VCaP (cell line): ENCODE measurements at regions not wholly inside any gene's neighbourhood (a gene's known extent, or its start where the extent isn't known, plus 50 kb on each side); places are given as distances from the start of the nearest gene placed in this dataset.

Experiments used
- H3K27ac ChIP-seq: fragments of 450-650 bp; 2 replicates; pipeline ENCODE4 v1.5.1; 2017
- CTCF ChIP-seq: fragments of 450-650 bp; conservative IDR thresholded peaks from 2 replicates; pipeline ENCODE4 v1.5.1; 2017; ENCODE audit warnings: mild to moderate bottlenecking, moderate library complexity

DNA sequence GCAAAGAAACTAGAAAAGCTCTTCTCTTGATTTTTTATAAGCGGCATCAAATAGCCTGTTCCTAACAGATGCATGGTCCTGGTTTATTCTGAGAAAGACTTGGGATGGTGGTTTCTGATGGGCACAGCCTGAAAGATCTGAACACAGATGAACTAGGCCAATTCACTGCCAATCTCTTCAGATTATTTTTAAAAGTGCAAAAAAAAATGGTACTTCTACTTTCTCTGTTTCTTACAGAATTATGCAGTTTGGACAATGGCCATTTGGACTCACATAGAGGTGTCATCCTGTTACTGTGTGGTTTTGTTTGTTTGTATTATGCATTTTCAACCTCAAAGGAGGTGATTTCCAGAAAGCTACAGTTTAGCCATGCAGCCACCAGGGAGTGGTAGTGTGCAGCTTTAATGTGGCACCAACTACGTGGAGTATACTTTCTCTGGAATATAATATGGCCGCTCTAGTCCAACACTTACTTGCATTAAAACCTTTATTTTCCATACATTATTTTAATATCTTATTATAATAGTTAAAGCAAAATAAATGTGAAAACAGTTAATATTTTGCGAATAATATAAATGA lies 469.8 kb upstream of the KIRREL3 start:
- H3K27ac ChIP-seq = no peak overlapping the region
- 0 out of 2 replicates have a peak, but pooled peaks have one; percentile 17 for TF ChIP-seq CTCF

DNA sequence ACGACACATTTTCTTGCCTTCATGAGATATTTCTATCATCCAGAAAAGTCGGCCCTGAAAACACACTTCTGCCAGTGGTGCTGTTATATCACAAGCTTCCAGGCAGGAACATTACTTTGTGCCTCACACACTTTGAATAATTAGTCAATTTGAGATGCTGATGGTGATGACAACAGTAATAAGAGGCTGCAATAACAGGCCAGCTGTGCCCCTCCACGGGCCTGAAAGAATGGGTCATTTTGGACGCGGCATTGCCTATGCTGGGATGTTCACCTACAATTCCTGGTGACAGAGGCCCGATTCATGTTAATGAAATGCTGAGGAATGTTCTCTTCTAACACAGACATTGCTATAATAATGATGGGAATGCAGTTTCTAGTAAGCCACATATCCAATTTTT lies 463.8 kb upstream of the KIRREL3 start:
- no peak overlapping the region for H3K27ac ChIP-seq
- no peak for TF ChIP-seq CTCF

DNA sequence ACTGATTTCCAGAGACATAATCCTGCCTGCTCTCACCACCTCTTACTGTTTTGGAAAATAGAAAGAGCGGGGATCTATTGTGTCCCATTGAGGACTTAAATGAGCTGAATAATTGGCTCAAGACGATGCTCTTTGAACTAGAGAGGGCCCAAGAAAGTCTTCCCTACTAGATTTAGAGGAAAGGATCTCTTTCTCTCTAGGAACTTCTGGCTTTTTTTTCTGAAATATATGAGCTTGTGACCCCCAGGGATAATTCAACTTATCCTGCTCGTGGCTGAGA lies 461.4 kb upstream of the KIRREL3 start:
- H3K27ac ChIP-seq = no peak overlapping the region
- no peak for TF ChIP-seq CTCF

DNA sequence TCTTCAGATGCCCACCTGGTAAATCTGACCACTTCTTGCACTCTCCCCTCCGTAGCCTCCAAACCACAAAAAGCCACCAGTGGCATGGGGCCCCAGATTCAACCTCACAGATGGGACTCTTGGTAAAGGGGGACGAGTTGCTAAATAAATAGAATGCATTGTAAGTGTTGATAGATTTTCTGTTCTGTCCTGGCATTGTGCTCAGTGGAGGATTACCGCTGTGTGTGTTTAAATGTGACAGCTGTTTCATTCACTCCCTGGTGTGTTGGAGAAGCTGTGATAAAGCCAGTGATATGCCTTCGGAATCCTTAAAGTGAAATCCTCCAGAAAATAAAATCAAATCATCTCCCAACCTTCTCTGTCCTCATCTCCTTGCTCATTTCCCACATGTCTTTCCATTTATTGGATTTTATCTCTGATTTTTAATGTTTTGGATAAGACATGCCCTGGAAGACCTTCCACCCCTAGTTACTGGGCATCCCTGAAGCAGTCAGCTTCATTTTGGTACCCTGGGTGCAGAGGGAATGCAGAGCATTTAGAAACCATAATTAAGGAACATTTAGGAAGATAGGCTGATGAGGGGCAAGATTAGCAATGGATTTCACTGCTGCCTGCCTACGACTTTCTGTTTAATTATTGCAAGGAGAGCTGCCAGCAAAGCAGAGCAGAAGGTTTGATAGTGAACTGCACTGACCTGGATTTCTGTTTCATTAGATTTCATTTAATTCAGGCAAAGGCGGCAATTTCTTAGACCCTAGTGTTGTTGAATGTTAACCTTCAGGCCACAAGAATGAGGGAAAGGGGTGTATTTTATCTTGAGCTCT lies 460.9 kb upstream of the KIRREL3 start:
- no peak overlapping the region for H3K27ac ChIP-seq
- TF ChIP-seq CTCF = no peak

DNA sequence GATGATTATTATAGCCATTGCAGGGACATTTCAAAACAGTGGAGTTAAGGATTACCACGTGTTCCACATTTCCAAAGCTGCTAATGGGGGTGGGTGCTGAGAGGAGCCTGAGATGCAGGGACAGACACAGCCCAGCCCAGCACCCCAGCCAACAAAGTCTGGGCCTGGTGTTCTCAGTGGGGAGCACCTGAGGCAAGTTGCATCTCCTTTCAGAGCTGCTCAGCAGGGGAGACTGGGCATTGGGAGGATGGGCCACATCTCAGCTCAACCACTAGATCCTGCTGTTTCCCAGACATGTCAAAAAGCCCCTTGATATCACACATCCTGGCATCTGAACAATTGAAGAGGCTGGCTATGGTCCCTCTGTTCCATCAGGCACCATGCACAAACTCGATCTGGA lies 458.0 kb upstream of the KIRREL3 start:
- H3K27ac ChIP-seq = no peak overlapping the region
- TF ChIP-seq CTCF = no peak

- no peak overlapping the region for H3K27ac ChIP-seq
- TF ChIP-seq CTCF = no peak
Observed at GRCh38 chr11:127454856-127455255, 454.3 kb upstream of the KIRREL3 start.

DNA sequence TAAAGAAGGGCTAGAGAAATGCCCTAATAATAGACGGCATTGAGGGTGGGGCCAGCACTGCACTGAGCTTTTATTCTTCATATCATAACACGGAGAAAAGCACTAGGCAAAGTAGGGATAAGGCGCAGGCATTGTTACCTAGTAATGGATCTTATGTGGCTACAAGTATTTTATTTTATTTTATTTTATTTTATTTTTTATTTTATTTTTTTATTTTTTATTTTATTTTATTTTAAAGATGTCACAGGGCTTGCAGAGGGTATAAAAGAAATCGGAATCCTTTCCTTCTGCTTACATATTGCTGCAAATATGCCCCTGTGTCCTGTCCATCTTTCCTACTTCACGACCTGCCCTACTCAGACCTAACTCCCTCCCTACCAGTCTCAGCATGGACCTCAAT lies 452.0 kb upstream of the KIRREL3 start:
- no peak for TF ChIP-seq CTCF
- no peak overlapping the region for H3K27ac ChIP-seq
